WTC11 (cell line): ENCODE measurements at regions not wholly inside any gene's neighbourhood (a gene's known extent, or its start where the extent isn't known, plus 50 kb on each side); places are given as distances from the start of the nearest gene placed in this dataset.

Experiments
- ATAC-seq: fragments of 200-7000 bp; cut with Tn5 transposase; 2 replicates; pipeline ENCODE4 v1.10.0; 2021; ENCODE audit warnings: mild to moderate bottlenecking, moderate library complexity
- CTCF ChIA-PET: fragments of 300-600 bp; sonication (Branson Sonifier 250); formaldehyde crosslinking; loops from one replicate; lab custom pipeline; 2021; ENCODE audit warnings: antibody characterized with exemption; lab: Charles Lee
- POLR2A ChIA-PET: fragments of 350-600 bp; sonication (Branson Sonifier 250); formaldehyde crosslinking; loops from one replicate; lab custom pipeline; 2021; ENCODE audit warnings: antibody characterized with exemption; lab: Charles Lee
- DNase-seq: peaks from one replicate; pipeline ENCODE4 v3.0.0; 2021; ENCODE audit warnings: low spot score
- H3K27ac Mint-ChIP-seq: 2 replicates; pipeline ENCODE4 v1.8.0; 2021; ENCODE audit warnings: mixed read lengths
- H3K27me3 Mint-ChIP-seq: 2 replicates; pipeline ENCODE4 v1.8.0; 2021; ENCODE audit warnings: low read depth, mild to moderate bottlenecking, moderate library complexity, mixed read lengths
- H3K36me3 Mint-ChIP-seq: 2 replicates; pipeline ENCODE4 v1.8.0; 2021; ENCODE audit warnings: mixed read lengths
- H3K4me1 Mint-ChIP-seq: 2 replicates; pipeline ENCODE4 v1.8.0; 2022; ENCODE audit warnings: mixed read lengths
- H3K4me3 Mint-ChIP-seq: 2 replicates; pipeline ENCODE4 v1.8.0; 2021; ENCODE audit warnings: mild to moderate bottlenecking, moderate library complexity, mixed read lengths
- H3K9me3 Mint-ChIP-seq: 2 replicates; pipeline ENCODE4 v1.8.0; 2021; ENCODE audit warnings: mixed read lengths
- CREB1 ChIP-seq: sonication (generic); formaldehyde crosslinking; IDR thresholded peaks from 2 replicates; pipeline ENCODE4 v1.8.0; 2023; ENCODE audit warnings: mild to moderate bottlenecking, missing genetic modification reagents
- E2F5 ChIP-seq: sonication (generic); formaldehyde crosslinking; IDR thresholded peaks from 2 replicates; pipeline ENCODE4 v1.8.1; 2022; ENCODE audit warnings: mild to moderate bottlenecking, moderate library complexity, missing genetic modification reagents
- ETV6 ChIP-seq: sonication (generic); formaldehyde crosslinking; IDR thresholded peaks from 2 replicates; pipeline ENCODE4 v1.8.1; 2022; ENCODE audit warnings: mild to moderate bottlenecking, missing genetic modification reagents
- FOXJ3 ChIP-seq: sonication (generic); formaldehyde crosslinking; IDR thresholded peaks from 2 replicates; pipeline ENCODE4 v1.9.0; 2021; ENCODE audit warnings: missing genetic modification reagents, mild to moderate bottlenecking, borderline replicate concordance
- FOXK1 ChIP-seq: sonication (generic); formaldehyde crosslinking; IDR thresholded peaks from 2 replicates; pipeline ENCODE4 v1.8.0; 2022; ENCODE audit warnings: mild to moderate bottlenecking, moderate library complexity, missing genetic modification reagents
- GRHL2 ChIP-seq: fragments of 250-450 bp; sonication (Bioruptor Pico); IDR thresholded peaks from 2 replicates; pipeline ENCODE4 v1.8.0; 2022; ENCODE audit warnings: mild to moderate bottlenecking, moderate library complexity; ENCODE audit not compliant: insufficient replicate concordance, severe bottlenecking
- HMGXB4 ChIP-seq: sonication (generic); formaldehyde crosslinking; IDR thresholded peaks from 2 replicates; pipeline ENCODE4 v1.8.1; 2023; ENCODE audit warnings: mild to moderate bottlenecking, moderate library complexity, missing genetic modification reagents
- NR2C2 ChIP-seq: sonication (generic); formaldehyde crosslinking; IDR thresholded peaks from 2 replicates; pipeline ENCODE4 v1.8.0; 2022; ENCODE audit warnings: mild to moderate bottlenecking, missing genetic modification reagents
- PRDM15 ChIP-seq: sonication (generic); formaldehyde crosslinking; IDR thresholded peaks from 2 replicates; pipeline ENCODE4 v1.8.0; 2022; ENCODE audit warnings: missing genetic modification reagents
- PREB ChIP-seq: sonication (generic); formaldehyde crosslinking; IDR thresholded peaks from 2 replicates; pipeline ENCODE4 v1.8.1; 2022; ENCODE audit warnings: mild to moderate bottlenecking, missing genetic modification reagents, moderate library complexity, borderline replicate concordance
- RORB ChIP-seq: fragments of 250-450 bp; sonication (Bioruptor Pico); IDR thresholded peaks from 2 replicates; pipeline ENCODE4 v1.9.0; 2021; ENCODE audit warnings: mild to moderate bottlenecking
- SMAD4 ChIP-seq: sonication (generic); formaldehyde crosslinking; IDR thresholded peaks from 2 replicates; pipeline ENCODE4 v1.8.0; 2022; ENCODE audit warnings: mild to moderate bottlenecking, missing genetic modification reagents
- STAT6 ChIP-seq: sonication (generic); formaldehyde crosslinking; conservative IDR thresholded peaks from 2 replicates; pipeline ENCODE4 v1.8.1; 2023; ENCODE audit warnings: mild to moderate bottlenecking, low read depth, missing genetic modification reagents, moderate library complexity
- USF1 ChIP-seq: sonication (generic); formaldehyde crosslinking; IDR thresholded peaks from 2 replicates; pipeline ENCODE4 v1.8.0; 2022; ENCODE audit warnings: mild to moderate bottlenecking, missing genetic modification reagents
- ZBTB21 ChIP-seq: sonication (generic); formaldehyde crosslinking; IDR thresholded peaks from 2 replicates; pipeline ENCODE4 v1.8.1; 2023; ENCODE audit warnings: mild to moderate bottlenecking, missing genetic modification reagents, borderline replicate concordance
- ZNF263 ChIP-seq: sonication (generic); formaldehyde crosslinking; IDR thresholded peaks from 2 replicates; pipeline ENCODE4 v1.8.1; 2022; ENCODE audit warnings: low read depth, mild to moderate bottlenecking, moderate library complexity, missing genetic modification reagents
- ZNF317 ChIP-seq: sonication (generic); formaldehyde crosslinking; IDR thresholded peaks from 2 replicates; pipeline ENCODE4 v1.8.1; 2023; ENCODE audit warnings: low read depth, mild to moderate bottlenecking, moderate library complexity, missing genetic modification reagents, borderline replicate concordance
- ZNF423 ChIP-seq: fragments of 250-450 bp; sonication (Bioruptor Pico); IDR thresholded peaks from 2 replicates; pipeline ENCODE4 v2.1.2; 2022; ENCODE audit warnings: mild to moderate bottlenecking, moderate library complexity

- TF ChIP-seq ZNF263, result no peak
- TF ChIP-seq PREB (CRISPR knock-in tag), result no peak
- no peak for TF ChIP-seq NR2C2 (CRISPR knock-in tag)
- TF ChIP-seq GRHL2 (CRISPR knock-in tag), result no peak
- TF ChIP-seq HMGXB4, result no peak
- no peak for TF ChIP-seq SMAD4 (CRISPR knock-in tag)
- no peak for TF ChIP-seq FOXJ3 (CRISPR knock-in tag)
- no peak for TF ChIP-seq ZNF423
- TF ChIP-seq CREB1 (CRISPR knock-in tag), result no peak
- TF ChIP-seq, all 79 proteins: peak for 0
Observed at GRCh38 chr1:29777522-29777921, 541.2 kb downstream of the PTPRU start (continued).

GRCh38 chr1:29774355-29774754 is 538.0 kb downstream of the PTPRU start:
- POLR2A ChIA-PET, result no interaction called here
- CTCF ChIA-PET, result no interaction called here
- no peak for ATAC-seq
- H3K9me3 Mint-ChIP-seq, result peaks cover 20% of the 10 kb centered on the region
- peaks cover 2% of the 10 kb centered on the region; the same call in 1 of the 2 replicates for H3K36me3 Mint-ChIP-seq
- TF ChIP-seq ETV6 (no peak), PRDM15 (CRISPR knock-in tag) (no peak), ZNF263 (no peak), GRHL2 (CRISPR knock-in tag) (no peak), E2F5 (CRISPR knock-in tag) (no peak), FOXK1 (CRISPR knock-in tag) (no peak), RORB (CRISPR knock-in tag) (no peak), STAT6 (no peak), ZNF317 (CRISPR knock-in tag) (no peak), USF1 (no peak), HMGXB4 (no peak), ZBTB21 (no peak)
- TF ChIP-seq, all 79 proteins: peak for 0
- Mint-ChIP-seq H3K4me1 (no peaks in the 10 kb centered on the region), H3K27ac (no peak overlapping the region), H3K27me3 (no peaks in the 10 kb centered on the region), H3K4me3 (no peak overlapping the region)
- no peak for DNase-seq
